ENCODE measurements at regions not wholly inside any gene's neighbourhood (a gene's known extent, or its start where the extent isn't known, plus 50 kb on each side); places are given as distances from the start of the nearest gene placed in this dataset.

DNA sequence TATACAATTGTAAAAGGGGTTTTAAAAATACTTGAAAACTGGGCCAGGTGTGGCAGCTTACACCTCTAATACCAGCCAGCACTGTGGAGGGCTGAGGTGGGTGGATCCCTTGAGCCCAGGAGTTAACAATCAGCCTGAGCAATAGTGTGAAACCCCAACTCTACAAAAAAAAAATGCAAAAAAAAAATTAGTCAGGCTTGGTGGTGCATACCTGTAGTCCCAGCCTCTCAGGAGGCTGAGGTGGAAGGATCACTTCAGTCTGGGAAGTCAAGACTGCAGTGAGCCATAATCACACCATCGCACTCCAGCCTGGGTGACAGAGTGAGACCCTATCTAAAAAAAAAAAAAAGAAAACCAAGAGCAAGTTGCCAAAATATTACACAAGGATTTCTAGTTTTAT lies 182.7 kb downstream of the UBE2E3 start:
- no peak for DNase-seq
- no peaks in the 10 kb centered on the region for H3K27me3 ChIP-seq (ENCODE audit: insufficient read depth, low read depth)
- H3K36me3 ChIP-seq (ENCODE audit: low read depth) = no peaks in the 10 kb centered on the region

DNA sequence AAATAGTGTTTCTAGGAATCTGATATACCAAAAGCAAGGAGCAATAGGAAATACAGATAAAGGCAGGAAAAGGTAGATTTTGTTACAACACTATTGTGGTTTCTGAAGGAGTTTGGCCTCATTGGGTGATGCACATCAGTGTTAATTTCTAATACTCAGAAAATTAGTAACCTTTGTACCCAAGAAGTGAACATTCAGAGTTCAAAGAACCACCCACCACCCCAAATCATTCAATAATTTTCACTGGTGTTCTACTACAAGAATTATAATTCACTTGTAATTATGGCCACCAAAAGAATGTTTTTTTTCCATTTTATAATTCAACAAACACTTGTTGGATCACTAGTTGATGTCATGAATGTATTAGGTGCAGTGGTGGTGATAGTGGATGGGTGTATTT lies 183.3 kb downstream of the UBE2E3 start:
- Histone ChIP-seq H3K36me3 (ENCODE audit: low read depth) (no peaks in the 10 kb centered on the region), H3K9me3 (ENCODE audit: insufficient read depth, low read depth) (no peaks in the 10 kb centered on the region), H3K4me2 (no peak overlapping the region), H4K20me1 (ENCODE audit: insufficient read depth) (no peaks in the 10 kb centered on the region), H3K4me1 (replicated peaks; ENCODE audit: insufficient read depth) (no peaks in the 10 kb centered on the region), H3F3A (ENCODE audit: insufficient read depth, low read depth) (no peaks in the 10 kb centered on the region), H2AFZ (no peak overlapping the region), H3K27ac (no peak overlapping the region), H3K9me2 (ENCODE audit: insufficient read depth) (no peaks in the 10 kb centered on the region), H3K4me3 (no peak overlapping the region), H3K79me2 (ENCODE audit: low read depth) (no peaks in the 10 kb centered on the region), H3K27me3 (ENCODE audit: insufficient read depth, low read depth) (no peaks in the 10 kb centered on the region)
- no peak for DNase-seq
- ChIA-PET CTCF (no interaction called here), POLR2A (ENCODE audit: unreplicated experiment) (no interaction called here)
- no TSS peak for BruUV-seq (replicated peaks)
- TF ChIP-seq EZH2 (IDR thresholded peaks at IDR 0.05; ENCODE audit: low read depth) = no peak
- TF ChIP-seq, protein P1, sequence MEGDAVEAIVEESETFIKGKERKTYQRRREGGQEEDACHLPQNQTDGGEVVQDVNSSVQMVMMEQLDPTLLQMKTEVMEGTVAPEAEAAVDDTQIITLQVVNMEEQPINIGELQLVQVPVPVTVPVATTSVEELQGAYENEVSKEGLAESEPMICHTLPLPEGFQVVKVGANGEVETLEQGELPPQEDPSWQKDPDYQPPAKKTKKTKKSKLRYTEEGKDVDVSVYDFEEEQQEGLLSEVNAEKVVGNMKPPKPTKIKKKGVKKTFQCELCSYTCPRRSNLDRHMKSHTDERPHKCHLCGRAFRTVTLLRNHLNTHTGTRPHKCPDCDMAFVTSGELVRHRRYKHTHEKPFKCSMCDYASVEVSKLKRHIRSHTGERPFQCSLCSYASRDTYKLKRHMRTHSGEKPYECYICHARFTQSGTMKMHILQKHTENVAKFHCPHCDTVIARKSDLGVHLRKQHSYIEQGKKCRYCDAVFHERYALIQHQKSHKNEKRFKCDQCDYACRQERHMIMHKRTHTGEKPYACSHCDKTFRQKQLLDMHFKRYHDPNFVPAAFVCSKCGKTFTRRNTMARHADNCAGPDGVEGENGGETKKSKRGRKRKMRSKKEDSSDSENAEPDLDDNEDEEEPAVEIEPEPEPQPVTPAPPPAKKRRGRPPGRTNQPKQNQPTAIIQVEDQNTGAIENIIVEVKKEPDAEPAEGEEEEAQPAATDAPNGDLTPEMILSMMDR (conservative IDR thresholded peaks at IDR 0.05) = no peak
- intact Hi-C loops (cut with micrococcal nuclease; ENCODE audit: unreplicated experiment) = no loop called here

More for the DNA sequence above, 182.7 kb downstream of the UBE2E3 start:
- ChIA-PET CTCF (no interaction called here), POLR2A (ENCODE audit: unreplicated experiment) (no interaction called here)
- Histone ChIP-seq H4K20me1 (ENCODE audit: insufficient read depth) (no peaks in the 10 kb centered on the region), H3K27ac (no peak overlapping the region), H3K9me3 (ENCODE audit: insufficient read depth, low read depth) (no peaks in the 10 kb centered on the region), H3K4me1 (replicated peaks; ENCODE audit: insufficient read depth) (no peaks in the 10 kb centered on the region), H3K4me2 (no peak overlapping the region), H3K9me2 (ENCODE audit: insufficient read depth) (no peaks in the 10 kb centered on the region), H3K4me3 (no peak overlapping the region), H3F3A (ENCODE audit: insufficient read depth, low read depth) (no peaks in the 10 kb centered on the region), H3K79me2 (ENCODE audit: low read depth) (no peaks in the 10 kb centered on the region), H2AFZ (no peak overlapping the region)
- TF ChIP-seq, protein P1 (conservative IDR thresholded peaks at IDR 0.05) = no peak
- no peak for TF ChIP-seq EZH2 (IDR thresholded peaks at IDR 0.05; ENCODE audit: low read depth)
- BruUV-seq (replicated peaks) = no TSS peak
- intact Hi-C loops (cut with micrococcal nuclease; ENCODE audit: unreplicated experiment) = no loop called here

DNA sequence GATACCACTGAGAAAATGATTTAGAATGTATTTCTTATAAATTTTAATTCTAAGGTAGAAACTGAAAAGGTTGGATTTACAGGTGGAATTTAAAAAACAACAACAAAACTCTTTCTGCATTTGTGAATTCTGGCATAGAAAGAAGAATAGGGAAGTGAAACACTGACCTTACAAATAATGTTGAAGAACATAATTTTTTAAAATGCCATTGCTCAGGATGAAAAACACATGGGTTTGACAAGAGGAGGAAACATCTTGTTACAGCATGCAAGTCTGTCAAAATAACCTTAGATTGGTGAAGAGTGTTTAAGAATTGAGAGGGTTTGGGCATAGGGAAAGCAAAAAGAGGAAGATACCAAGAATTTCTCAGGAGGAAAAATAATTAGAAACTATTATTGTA lies 184.3 kb downstream of the UBE2E3 start:
- no peaks in the 10 kb centered on the region for H3K27me3 ChIP-seq (ENCODE audit: insufficient read depth, low read depth)
- no peaks in the 10 kb centered on the region for H3K36me3 ChIP-seq (ENCODE audit: low read depth)
- no peaks in the 10 kb centered on the region for H3K79me2 ChIP-seq (ENCODE audit: low read depth)
- TF ChIP-seq EZH2 (IDR thresholded peaks at IDR 0.05; ENCODE audit: low read depth) = no peak
- TF ChIP-seq, protein P1 (conservative IDR thresholded peaks at IDR 0.05) = no peak
- H3K27ac ChIP-seq = no peak overlapping the region
- H3K4me3 ChIP-seq = no peak overlapping the region
- no peaks in the 10 kb centered on the region for H4K20me1 ChIP-seq (ENCODE audit: insufficient read depth)
- no TSS peak for BruUV-seq (replicated peaks)
- H3F3A ChIP-seq (ENCODE audit: insufficient read depth, low read depth) = no peaks in the 10 kb centered on the region
- POLR2A ChIA-PET (ENCODE audit: unreplicated experiment) = no interaction called here
- H3K9me3 ChIP-seq (ENCODE audit: insufficient read depth, low read depth) = no peaks in the 10 kb centered on the region
- intact Hi-C loops (cut with micrococcal nuclease; ENCODE audit: unreplicated experiment) = no loop called here
- DNase-seq = no peak
- H3K9me2 ChIP-seq (ENCODE audit: insufficient read depth) = no peaks in the 10 kb centered on the region
- H3K4me1 ChIP-seq (replicated peaks; ENCODE audit: insufficient read depth) = no peaks in the 10 kb centered on the region
- CTCF ChIA-PET = no interaction called here
- no peak overlapping the region for H2AFZ ChIP-seq
- H3K4me2 ChIP-seq = no peak overlapping the region
